Vagina (tissue), 2 donors: ENCODE measurements at regions not wholly inside any gene's neighbourhood (a gene's known extent, or its start where the extent isn't known, plus 50 kb on each side); places are given as distances from the start of the nearest gene placed in this dataset.

Source experiments
- DNase-seq, 2 donors: peaks; one replicate each; pipeline ENCODE4 v3.0.0-alpha.2; 2017; ENCODE audit errors: extremely low spot score in 2 of 2
- H3K27ac ChIP-seq: fragments of 200-600 bp; sonication (generic); one replicate; pipeline ENCODE4 v1.5.1; 2019
- H3K27me3 ChIP-seq: fragments of 200-600 bp; sonication (generic); one replicate; pipeline ENCODE4 v1.5.1; 2019
- H3K36me3 ChIP-seq, 2 donors: fragments of 200-600 bp; sonication (generic); one replicate each; pipeline ENCODE4 v1.5.1; 2017 to 2019
- H3K4me1 ChIP-seq: fragments of 200-600 bp; sonication (generic); one replicate; pipeline ENCODE4 v1.5.1; 2019
- H3K4me3 ChIP-seq, 2 donors: fragments of 200-600 bp; sonication (generic); 1 replicate in 1 of 2; 2 replicates in 1 of 2; pipeline ENCODE4 v1.5.1; 2016 to 2019
- H3K9me3 ChIP-seq: fragments of 200-600 bp; sonication (generic); one replicate; pipeline ENCODE4 v1.5.1; 2019
- POLR2A ChIP-seq, 2 donors: fragments of 450-650 bp; IDR thresholded peaks; one replicate each; pipeline ENCODE4 v1.6.1; 2017; ENCODE audit warnings: antibody characterized with exemption in 2 of 2, mild to moderate bottlenecking in 2 of 2, moderate library complexity in 2 of 2
- POLR2AphosphoS5 ChIP-seq, 2 donors: sonication (generic); formaldehyde crosslinking; IDR thresholded peaks; one replicate each; pipeline ENCODE4 v1.9.0; 2017; ENCODE audit warnings: antibody characterized with exemption in 2 of 2, mild to moderate bottlenecking in 2 of 2, low read depth in 1 of 2; ENCODE audit not compliant: insufficient read depth in 1 of 2
- intact Hi-C: fragments of 100-400 bp; cut with DNase I; formaldehyde crosslinking; loops from one replicate; pipeline ENCODE4 v1.15.1; 2023
- TF ChIP-seq, protein P1 (sequence below), 3 experiments: fragments of 450-650 bp in 2 of 3; fragments of 200-600 bp in 1 of 3; sonication (generic) in 1 of 3; IDR thresholded peaks; one replicate each; pipeline ENCODE4 v1.5.1; 2017 to 2019; ENCODE audit warnings: antibody characterized with exemption in 3 of 3, mild to moderate bottlenecking in 2 of 3, moderate library complexity in 2 of 3

DNA sequence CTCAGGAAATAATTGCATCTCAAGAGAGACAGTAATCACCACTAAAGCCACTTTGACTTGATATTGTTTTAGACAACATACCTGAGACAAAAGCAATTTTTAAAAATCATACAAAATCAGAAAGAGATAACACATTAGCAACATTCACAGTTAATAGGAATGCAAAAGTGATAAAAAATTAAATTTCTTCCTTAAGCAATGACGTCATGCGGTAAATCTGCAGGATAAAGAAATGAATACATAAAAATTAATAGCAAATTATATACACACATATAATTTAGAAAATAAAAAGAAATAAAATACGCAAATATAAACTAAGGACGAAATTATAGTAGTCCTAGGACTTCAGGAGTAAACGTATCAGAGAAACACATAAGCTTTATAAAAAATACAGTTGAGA, 866.5 kb upstream of the PRKX start:
- DNase-seq, result no peak
- no peaks in the 10 kb centered on the region for H3K36me3 ChIP-seq
- no peaks in the 10 kb centered on the region for H3K9me3 ChIP-seq
- H3K4me1 ChIP-seq, result no peaks in the 10 kb centered on the region
- intact Hi-C loops, result no loop called here
- no peaks in the 10 kb centered on the region for H3K27me3 ChIP-seq
- TF ChIP-seq POLR2A (IDR thresholded peaks at IDR 0.05) (no peak), POLR2AphosphoS5 (IDR thresholded peaks at IDR 0.05; ENCODE audit: insufficient read depth in 1 of 2, low read depth in 1 of 2) (no peak)
- TF ChIP-seq, protein P1, sequence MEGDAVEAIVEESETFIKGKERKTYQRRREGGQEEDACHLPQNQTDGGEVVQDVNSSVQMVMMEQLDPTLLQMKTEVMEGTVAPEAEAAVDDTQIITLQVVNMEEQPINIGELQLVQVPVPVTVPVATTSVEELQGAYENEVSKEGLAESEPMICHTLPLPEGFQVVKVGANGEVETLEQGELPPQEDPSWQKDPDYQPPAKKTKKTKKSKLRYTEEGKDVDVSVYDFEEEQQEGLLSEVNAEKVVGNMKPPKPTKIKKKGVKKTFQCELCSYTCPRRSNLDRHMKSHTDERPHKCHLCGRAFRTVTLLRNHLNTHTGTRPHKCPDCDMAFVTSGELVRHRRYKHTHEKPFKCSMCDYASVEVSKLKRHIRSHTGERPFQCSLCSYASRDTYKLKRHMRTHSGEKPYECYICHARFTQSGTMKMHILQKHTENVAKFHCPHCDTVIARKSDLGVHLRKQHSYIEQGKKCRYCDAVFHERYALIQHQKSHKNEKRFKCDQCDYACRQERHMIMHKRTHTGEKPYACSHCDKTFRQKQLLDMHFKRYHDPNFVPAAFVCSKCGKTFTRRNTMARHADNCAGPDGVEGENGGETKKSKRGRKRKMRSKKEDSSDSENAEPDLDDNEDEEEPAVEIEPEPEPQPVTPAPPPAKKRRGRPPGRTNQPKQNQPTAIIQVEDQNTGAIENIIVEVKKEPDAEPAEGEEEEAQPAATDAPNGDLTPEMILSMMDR (IDR thresholded peaks at IDR 0.05), result no peak
- no peak overlapping the region for H3K4me3 ChIP-seq
- no peak overlapping the region for H3K27ac ChIP-seq

DNA sequence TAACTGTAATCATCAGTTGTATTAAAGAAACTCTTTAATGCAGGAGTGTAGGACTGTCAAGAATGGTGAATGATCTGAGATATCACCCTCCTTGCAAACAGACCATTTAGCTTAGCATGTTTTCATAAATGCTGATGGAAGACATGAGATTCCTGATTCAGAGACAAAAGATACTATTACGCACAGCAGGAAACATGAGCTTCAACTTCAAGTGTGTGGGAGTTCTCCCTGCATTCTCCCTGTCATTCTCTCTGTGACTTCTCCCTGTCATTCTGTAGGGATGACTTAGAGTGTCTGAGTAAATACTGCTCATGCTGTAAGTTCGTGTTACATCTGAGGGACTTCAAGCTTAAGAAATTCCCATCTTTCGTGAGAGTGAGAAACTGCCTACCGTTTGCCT, 866.0 kb upstream of the PRKX start:
- Histone ChIP-seq H3K4me3 (no peak overlapping the region), H3K4me1 (no peaks in the 10 kb centered on the region), H3K27me3 (no peaks in the 10 kb centered on the region), H3K27ac (no peak overlapping the region), H3K9me3 (no peaks in the 10 kb centered on the region), H3K36me3 (no peaks in the 10 kb centered on the region)
- no peak for DNase-seq
- intact Hi-C loops, result no loop called here
- TF ChIP-seq POLR2AphosphoS5 (IDR thresholded peaks at IDR 0.05; ENCODE audit: insufficient read depth in 1 of 2, low read depth in 1 of 2), result no peak
- TF ChIP-seq POLR2A (IDR thresholded peaks at IDR 0.05), result no peak
- TF ChIP-seq, protein P1 (IDR thresholded peaks at IDR 0.05), result no peak

DNA sequence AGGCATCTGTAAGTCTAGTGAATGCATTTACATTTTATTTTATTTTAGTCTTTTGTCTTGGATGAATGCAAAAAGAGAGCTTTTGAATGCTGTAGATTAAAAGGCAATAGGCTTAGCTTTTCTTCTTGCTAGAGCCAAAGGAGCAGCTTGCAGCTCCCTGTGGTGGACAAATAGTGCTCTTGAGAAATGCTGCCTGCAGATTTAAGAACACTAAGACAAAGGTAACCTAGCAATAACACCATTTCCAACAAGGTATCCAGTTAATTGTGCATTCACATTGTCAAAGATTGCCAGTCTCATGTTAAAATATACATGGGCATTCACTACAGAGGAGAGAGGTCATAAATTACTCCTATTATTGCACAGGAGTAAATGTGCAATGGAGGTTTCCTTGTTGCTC, 859.2 kb upstream of the PRKX start:
- DNase-seq, result no peak
- H3K4me1 ChIP-seq, result no peaks in the 10 kb centered on the region
- no peak overlapping the region for H3K4me3 ChIP-seq
- intact Hi-C loops, result no loop called here
- no peaks in the 10 kb centered on the region for H3K27me3 ChIP-seq
- no peaks in the 10 kb centered on the region for H3K9me3 ChIP-seq
- H3K36me3 ChIP-seq, result no peaks in the 10 kb centered on the region
- no peak overlapping the region for H3K27ac ChIP-seq
- TF ChIP-seq POLR2A (IDR thresholded peaks at IDR 0.05), result no peak
- no peak for TF ChIP-seq POLR2AphosphoS5 (IDR thresholded peaks at IDR 0.05; ENCODE audit: insufficient read depth in 1 of 2, low read depth in 1 of 2)
- TF ChIP-seq, protein P1 (IDR thresholded peaks at IDR 0.05), result no peak

DNA sequence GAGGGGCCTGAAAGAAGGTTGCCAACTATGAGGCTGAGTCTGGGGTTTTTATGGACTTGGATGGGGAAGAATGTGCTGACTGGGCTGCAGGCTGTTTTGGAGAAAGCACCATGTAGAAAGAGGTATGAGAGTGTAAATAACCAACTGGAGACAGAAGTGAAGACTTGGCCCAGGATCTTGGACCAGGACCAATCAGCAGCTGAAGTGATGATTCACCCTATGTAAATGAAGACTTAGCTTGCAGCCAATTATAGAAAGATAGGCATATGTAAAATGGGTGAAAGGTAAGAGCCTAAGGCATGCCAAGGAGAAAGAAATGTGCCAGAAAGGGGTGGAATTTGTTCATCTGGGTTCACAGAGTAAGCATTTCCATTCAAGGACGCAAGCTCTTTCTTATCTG, 856.7 kb upstream of the PRKX start:
- Histone ChIP-seq H3K27ac (no peak overlapping the region), H3K36me3 (no peaks in the 10 kb centered on the region), H3K4me1 (no peaks in the 10 kb centered on the region), H3K9me3 (no peaks in the 10 kb centered on the region), H3K4me3 (no peak overlapping the region), H3K27me3 (no peaks in the 10 kb centered on the region)
- no peak for DNase-seq
- TF ChIP-seq POLR2AphosphoS5 (IDR thresholded peaks at IDR 0.05; ENCODE audit: insufficient read depth in 1 of 2, low read depth in 1 of 2) (no peak), POLR2A (IDR thresholded peaks at IDR 0.05) (no peak)
- TF ChIP-seq, protein P1 (IDR thresholded peaks at IDR 0.05), result no peak
- intact Hi-C loops, result no loop called here

DNA sequence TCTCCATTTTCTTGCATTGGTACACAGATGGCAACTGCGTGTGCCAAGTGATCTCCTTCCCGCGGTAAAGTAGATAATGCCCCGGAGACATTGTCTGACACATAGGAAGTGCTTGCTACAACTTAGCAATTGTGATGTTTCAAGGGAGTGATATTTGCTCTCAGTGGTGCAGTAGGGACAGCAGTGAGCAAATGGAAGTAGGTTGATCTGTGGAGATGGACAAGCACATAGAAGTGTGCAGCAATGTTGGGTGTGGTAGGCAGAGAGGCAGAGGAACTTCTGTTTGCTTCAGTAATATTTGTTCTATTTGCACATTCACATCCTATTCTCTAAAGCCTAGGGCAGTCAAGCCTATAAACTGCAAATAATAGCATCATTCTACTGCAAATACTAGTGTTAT, 846.7 kb upstream of the PRKX start:
- TF ChIP-seq, protein P1 (IDR thresholded peaks at IDR 0.05), result no peak
- TF ChIP-seq POLR2A (IDR thresholded peaks at IDR 0.05) (no peak), POLR2AphosphoS5 (IDR thresholded peaks at IDR 0.05; ENCODE audit: insufficient read depth in 1 of 2, low read depth in 1 of 2) (no peak)
- intact Hi-C loops, result no loop called here
- no peaks in the 10 kb centered on the region for H3K4me1 ChIP-seq
- no peak overlapping the region for H3K27ac ChIP-seq
- no peak for DNase-seq
- H3K4me3 ChIP-seq, result no peak overlapping the region
- H3K9me3 ChIP-seq, result no peaks in the 10 kb centered on the region
- no peaks in the 10 kb centered on the region for H3K36me3 ChIP-seq
- H3K27me3 ChIP-seq, result no peaks in the 10 kb centered on the region
